ENCODE measurements at regions not wholly inside any gene's neighbourhood (a gene's known extent, or its start where the extent isn't known, plus 50 kb on each side); places are given as distances from the start of the nearest gene placed in this dataset.
A peak's percentile ranks its signal among the peaks of the same experiment; 100 is the strongest.
"Not testable (repeated sequence)": the region's sequence is repeated elsewhere in the genome, so short reads cannot be mapped to it uniquely, and the experiment has no call there.

DNA sequence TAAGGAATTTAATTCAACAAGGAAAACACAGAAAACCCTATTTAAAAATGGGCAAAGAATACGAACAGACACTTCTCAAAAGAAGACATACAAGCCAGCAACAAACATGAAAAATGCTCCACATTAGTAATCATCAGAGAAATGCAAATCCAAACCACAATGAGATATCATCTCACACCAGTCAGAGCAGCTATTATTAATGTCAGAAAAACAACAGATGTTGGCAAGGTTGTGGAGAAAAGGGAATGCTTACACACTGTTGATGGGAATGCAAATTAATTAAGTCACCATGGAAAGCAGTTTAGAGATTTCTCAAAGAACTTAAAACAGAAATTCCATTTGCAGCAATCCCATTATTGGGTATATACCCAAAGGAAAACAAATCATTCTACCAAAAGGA lies 55.2 kb downstream of the GCC1 start:
- no peak for DNase-seq

DNA sequence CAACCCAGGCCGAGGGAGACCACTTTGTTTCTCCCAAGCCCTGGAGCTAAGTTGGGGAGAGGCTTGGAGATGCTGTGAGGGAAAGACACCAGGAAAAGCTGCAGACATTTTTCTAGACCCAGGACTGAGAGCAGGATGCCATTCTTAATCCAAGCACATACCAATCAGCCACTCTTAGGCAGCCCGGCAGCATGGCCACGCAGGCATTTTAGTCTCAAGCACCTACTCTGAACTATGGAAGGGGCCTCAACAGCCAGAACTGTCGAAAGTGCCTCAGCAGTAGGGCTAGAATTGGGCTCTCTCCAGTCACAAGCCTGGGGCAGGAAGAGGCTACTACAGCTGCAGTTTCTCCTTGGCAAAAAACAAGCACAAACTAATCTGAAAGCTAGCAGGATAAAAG lies 57.8 kb downstream of the GCC1 start:
- no peak for DNase-seq

GRCh38 chr7:127525866-127526480 lies 59.4 kb downstream of the GCC1 start:
- DNase-seq = peak; percentile 68

- no peak for DNase-seq
Observed at GRCh38 chr7:127516320-127516719, 69.1 kb downstream of the GCC1 start.

GRCh38 chr7:127514499-127514898 lies 70.9 kb downstream of the GCC1 start:
- DNase-seq = peak; percentile 41

DNA sequence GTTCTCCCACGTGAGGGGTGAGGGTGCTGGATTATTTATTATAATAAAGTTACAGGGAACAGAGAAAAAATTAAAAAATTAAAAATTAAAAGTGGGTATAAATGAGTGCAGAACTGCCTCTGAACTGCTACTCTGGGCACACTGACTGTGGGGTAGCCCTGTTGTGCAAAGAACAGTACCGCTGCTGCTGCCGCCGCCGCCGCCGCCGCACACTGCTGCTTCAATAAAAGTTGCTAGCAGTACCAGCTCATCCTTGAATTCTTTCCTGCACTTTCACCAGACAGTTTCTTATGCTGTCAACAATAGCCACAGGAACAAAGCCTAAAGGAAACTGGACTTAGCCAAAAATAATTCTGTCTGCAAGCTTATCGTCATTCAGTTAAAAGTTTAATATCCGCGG lies 72.1 kb downstream of the GCC1 start:
- no peak for DNase-seq

GRCh38 chr7:127512663-127513062 lies 72.7 kb downstream of the GCC1 start:
- DNase-seq = no peak

DNA sequence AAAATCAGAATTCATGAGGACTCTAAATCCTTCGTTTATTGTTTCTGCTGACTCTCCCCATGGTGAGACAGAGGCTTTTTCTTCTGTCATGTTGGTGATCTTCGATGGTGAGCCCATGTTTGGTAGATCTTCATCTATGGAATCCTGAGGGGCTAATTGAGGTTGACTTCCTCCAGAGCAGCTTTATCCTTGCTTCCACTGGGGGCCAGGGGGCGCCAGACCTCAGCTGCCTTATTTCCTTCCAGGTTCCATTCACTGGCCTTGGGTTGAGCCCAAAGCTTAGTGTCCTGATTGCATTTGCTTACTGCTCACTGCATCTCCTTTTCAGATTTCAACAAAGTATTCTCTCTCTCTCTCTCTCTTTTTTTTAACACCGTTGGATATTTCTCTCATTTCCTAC lies 80.7 kb downstream of the GCC1 start:
- no peak for DNase-seq

DNA sequence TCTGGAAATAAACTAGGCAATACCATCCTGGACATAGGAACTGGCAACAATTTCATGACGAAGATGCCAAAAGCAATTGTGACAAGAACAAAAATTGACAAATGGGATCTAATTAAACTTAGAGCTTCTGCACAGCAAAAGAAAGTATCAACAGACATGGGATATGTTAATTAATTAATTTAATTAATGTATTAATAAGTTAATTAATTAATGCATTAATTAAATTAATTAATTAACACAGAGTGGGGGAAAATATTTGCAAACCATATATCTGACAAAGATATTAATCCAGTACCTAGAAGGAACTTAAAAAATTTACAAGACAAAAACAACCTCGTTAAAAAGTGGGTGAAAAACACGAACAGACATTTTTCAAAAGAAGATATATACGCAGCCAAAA lies 83.6 kb downstream of the GCC1 start:
- DNase-seq = no peak

DNA sequence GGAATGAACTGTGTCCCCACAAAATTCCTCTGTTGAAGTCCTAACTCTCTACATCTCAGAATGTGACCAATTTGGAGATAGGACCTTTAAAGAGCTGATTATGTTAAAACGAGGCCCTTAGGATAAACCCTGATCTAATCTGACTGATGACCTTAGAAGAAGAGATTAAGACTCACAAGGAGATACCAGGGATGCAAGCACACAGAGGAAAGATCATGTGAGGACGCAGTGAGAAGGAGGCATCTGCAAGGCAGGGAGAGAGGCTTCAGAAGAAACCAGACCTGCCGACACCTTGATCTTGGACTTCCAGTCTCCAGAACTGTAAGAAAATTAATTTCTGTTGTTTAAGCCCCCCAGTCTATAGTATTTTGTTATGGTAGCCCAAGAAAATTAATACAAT lies 94.9 kb upstream of the ZNF800 start:
- DNase-seq = no peak

DNA sequence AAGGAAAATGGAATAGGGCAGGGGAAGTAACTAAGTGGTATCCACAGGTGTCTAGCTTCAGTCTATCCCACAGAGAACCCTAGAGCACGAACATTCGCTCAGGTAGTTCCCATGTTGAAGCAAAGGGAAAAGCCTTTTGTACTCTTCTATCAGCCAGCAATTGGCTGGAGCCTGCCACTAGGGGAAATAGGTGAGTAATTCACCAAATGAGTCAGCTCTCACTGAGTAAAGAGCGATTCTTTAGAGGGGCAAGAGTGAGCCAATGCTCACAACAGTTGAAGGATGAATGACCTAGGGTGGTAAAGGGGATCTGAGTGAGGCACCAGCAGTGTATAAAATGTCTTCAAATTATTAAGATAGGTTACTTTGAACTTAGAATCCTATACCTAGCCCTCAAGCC lies 94.1 kb upstream of the ZNF800 start:
- no peak for DNase-seq

DNA sequence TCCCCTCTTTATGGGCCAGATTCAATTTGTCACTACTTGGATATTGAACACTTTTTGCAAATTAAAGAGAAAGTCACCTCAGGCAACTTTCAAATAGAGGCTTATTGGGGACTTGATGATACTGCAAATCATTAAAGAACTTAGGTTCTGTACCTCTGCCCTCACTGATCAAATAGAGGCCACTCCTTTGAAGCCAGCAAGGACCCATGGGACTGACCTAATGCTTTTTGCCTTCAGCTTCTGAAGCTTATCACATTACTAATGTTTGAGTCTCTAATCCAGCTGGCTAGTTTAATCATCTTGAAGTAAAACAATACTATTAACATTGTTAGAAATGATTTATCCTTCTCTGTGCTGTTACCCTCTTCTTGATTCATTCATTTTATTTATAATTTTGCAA lies 93.0 kb upstream of the ZNF800 start:
- no peak for DNase-seq

- DNase-seq = no peak
Observed at GRCh38 chr7:127484954-127485353, 92.4 kb upstream of the ZNF800 start.

DNA sequence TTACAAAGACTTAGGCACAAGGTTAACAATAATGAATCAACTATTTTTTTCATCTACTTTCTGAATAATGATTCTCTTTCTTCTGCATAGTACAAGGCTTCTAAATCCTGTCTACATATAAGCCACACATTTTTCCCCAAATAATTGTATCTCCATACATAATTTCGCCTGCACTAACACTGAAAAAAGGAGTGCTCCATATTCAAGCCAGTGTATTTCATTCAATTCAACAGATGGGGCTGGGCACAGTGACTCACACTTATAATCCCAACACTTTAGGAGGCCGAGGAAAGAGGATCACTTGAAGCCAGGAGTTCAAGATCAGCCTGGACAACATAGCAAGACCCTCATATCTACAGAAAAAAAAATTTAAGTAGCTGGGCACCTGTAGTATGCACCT lies 86.0 kb upstream of the ZNF800 start:
- no peak for DNase-seq

- no peak for DNase-seq
Observed at GRCh38 chr7:127478024-127478355, 85.5 kb upstream of the ZNF800 start.

- DNase-seq = peak; percentile 24
Observed at GRCh38 chr7:127477295-127478023, 85.0 kb upstream of the ZNF800 start.

- no peak for DNase-seq
Observed at GRCh38 chr7:127476618-127477017, 84.1 kb upstream of the ZNF800 start.

DNA sequence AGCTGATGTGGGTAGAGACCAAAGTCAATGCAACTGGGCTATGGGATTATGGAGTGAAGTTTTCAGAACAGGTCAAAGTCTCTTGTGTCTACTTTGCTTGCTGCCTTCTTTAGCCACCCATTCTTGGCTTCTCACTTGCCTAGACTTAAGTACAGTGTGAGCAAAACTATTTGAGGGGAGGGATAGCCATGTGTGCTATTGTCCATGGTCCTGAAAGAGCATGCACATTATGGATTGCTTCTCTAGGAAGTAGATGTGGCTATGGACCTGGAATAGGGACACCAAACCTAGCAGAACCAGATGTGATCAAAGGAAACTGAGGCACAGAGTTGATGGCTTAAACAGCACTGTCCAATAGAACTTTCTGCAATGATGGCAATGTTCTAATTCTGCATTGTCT lies 81.9 kb upstream of the ZNF800 start:
- no peak for DNase-seq

DNA sequence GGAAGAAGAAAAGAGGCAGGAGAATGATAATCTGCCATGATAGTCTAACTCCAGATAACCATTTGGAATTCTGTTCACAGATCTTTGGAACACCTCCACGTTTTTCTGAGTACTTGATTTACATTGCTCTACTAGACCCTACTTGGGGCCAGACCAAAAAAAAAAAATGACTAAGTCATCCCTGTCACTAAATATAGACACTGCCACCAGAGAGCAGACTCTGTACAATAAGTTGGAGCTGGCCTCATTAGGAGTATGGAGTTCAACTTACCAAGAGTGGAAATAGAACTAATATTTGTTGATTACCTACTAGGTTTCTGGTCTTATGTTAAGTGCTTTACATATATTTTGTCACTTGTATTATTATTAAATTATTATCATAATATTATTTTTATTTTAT lies 80.9 kb upstream of the ZNF800 start:
- no peak for DNase-seq

GRCh38 chr7:127460077-127460476 lies 67.6 kb upstream of the ZNF800 start:
- no peak for DNase-seq

DNA sequence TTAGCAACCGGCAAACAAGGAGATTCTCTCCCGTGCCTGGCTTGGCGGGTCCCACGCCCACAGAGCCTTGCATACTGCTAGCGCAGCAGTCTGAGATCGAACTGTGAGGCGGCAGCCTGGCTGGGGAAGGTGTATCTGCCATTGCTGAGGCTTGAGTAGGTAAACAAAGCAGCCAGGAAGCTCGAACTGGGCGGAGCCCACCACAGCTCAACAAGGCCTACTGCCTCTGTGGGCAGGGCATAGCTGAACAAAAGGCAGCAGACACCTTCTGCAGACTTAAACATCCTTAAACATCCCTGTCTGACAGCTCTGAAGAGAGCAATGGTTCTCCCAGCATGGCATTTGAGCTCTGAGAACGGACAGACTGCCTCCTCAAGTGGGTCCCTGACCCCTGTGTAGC lies 58.8 kb upstream of the ZNF800 start:
- DNase-seq = not testable (repeated sequence)

DNA sequence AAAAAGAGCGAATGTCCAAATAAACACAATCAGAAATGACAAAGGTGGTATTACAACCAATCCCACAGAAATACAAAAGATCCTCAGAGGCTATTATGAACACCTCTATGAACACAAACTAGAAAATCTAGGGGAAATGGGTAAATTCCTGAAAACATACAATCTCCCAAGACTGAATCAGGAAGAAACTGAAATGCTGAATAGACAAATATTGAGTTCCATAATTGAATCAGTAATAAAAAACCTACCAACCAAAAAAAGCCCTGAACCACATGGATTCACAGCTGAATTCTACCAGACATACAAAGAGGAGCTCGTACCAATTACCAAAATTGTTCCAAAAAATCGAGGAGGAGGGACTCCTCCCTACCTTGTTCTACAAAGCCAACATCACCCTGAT lies 56.1 kb upstream of the ZNF800 start:
- no peak for DNase-seq

GRCh38 chr7:127447326-127447945 lies 54.9 kb upstream of the ZNF800 start:
- DNase-seq = peak; percentile 27

DNA sequence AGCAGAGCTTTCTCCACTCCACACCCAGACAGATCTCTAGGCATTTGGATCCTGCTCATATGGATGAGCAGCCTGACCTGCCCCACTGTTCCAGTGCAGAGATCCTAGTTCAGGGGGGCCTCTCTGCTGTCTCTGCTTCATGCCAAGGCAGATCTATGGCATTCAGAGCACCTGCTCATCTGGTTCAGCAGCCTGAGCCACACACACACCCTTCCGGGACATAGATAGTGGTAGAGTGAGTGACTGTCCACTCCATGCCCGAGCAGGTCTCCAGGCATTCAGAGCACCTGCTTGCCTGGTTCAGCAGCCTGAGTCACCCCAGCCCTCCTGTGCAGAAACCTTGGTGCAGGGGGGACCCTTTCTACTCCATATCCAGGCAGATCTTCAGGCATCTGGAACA lies 54.3 kb upstream of the ZNF800 start:
- DNase-seq = no peak
